H54 (cell line): ENCODE measurements at regions not wholly inside any gene's neighbourhood (a gene's known extent, or its start where the extent isn't known, plus 50 kb on each side); places are given as distances from the start of the nearest gene placed in this dataset.
A peak's percentile ranks its signal among the peaks of the same experiment; 100 is the strongest.
"Not testable (repeated sequence)": the region's sequence is repeated elsewhere in the genome, so short reads cannot be mapped to it uniquely, and the experiment has no call there.

Experiments used
- DNase-seq: peaks from one replicate; pipeline ENCODE4 v3.0.0; 2011; ENCODE audit warnings: low spot score, mixed read lengths; ENCODE audit not compliant: insufficient read length
- FAIRE-seq: peaks from 3 replicates; lab custom pipeline; 2011; peaks lifted over from hg19 to GRCh38; lab: Jason Lieb, UNC
- POLR2A ChIP-seq: IDR thresholded peaks from 2 replicates; pipeline ENCODE4 v1.6.1; 2011; ENCODE audit warnings: low read depth, mild to moderate bottlenecking, low read length

DNA sequence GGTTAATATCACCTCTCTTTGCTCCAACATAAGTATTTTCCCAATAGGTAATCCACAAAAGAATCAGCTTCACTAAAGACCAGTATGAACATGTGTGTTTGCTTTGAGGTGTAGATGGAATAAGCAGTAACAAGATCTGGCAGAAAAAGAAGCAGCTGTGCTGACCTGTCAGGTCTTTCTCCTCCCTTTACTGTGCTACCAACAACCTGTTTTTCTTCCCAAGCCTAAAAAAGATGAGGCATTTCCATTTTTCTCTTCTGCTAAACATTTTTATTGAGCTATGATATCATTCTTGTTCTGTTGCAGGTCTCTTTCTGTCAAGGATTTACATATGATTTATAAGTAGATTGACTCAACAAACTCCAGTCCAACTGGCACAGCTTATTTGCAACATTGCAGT lies 315.2 kb upstream of the GLI3 start:
- TF ChIP-seq POLR2A: no peak
- DNase-seq: no peak
- no peak for FAIRE-seq

DNA sequence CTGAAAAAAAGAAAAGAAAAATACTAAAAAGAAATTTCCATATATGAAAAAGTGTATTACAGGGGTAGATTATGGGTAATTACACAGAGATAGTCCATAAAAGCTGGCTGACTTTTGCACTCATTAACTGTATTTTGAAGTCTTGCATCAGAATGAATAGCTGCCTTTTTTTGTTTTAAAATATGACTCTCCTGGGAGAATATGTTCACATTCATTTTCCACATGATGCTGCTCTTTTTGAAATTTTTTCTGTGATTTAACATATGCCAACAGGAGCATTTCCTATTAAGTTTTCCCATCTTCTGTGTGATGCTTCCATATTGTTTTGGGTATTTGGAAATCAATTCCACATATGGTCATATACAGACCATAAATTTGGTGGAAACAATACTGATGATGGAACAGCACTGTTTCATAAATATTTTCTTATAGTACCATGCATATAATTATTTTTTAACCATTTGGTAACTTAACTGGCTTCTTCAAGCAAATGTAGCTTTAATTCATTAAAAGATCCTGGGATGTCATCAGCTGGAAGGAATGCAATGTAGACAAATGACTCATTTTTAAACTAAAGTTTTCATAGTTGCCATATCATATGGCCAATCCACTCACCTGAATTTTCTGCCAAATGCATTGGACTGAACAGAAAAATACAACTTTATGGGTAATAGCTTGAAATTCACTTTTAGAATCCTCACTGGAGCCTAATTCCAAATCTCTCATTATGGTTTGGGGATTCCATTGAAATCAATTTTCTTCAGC lies 313.9 kb upstream of the GLI3 start:
- DNase-seq: no peak
- FAIRE-seq: no peak
- TF ChIP-seq POLR2A: no peak

DNA sequence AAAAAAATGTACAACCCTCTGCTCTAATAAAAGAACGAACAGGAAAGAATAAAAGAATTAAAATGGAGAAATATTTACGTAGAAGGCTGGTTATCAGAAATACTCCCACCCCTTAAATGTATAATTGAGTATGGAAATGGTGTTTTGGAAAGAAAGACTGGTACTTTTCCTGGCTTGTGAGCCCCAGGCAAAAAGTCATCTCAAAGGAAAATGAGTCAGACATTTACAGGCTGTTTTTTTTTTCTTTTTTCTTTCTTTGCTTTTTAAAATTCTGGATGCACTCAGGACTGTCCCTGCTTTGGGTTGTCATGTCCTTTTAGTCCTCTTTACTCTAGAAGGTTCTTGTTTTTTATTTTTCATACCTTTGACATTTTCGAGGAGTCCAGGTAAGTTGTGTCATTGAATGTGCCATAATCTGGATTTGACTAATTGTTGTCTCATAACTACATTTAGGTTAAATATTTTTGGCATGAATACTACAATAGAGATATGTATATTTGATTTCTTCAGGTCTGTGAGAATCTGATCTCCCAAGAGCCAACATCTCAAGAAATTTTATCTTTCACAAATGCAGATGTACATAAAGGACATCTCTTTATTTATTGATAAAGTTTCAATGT lies 313.0 kb upstream of the GLI3 start:
- FAIRE-seq: peak; percentile 48
- no peak for DNase-seq
- no peak for TF ChIP-seq POLR2A

DNA sequence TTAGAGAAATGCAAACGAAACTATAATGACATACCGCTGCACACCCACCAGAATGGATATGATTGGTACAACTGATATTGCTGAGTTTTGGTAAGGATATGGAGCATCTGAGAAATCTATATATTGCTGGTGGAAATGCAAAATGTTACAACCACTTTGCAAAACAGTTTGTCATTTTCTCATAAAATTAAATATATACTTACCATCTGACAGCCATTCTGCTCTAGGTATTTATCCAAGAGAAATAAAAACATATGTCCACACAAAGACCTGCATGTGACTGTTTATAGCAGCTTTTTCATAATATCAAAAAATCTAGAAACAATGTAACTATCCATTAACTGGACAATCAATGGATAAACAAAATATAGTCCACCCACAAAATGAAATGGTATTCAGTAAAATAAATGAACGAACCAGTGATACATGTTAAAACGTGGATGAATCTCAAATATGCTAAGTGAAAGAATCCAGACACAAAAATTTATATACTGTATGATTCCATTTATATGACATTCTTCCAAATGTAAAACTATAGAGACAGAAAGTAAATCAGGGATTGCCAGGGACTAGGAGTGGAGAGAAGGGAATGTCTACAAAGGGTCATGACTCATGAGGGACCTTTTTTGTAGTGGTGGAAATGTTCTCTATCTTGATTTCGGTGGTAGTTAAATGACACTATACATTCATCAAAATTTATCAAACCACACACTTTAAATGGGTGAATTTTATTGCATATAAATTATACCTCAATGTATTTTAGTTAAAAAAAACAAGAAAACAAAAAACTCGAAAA lies 312.0 kb upstream of the GLI3 start:
- DNase-seq (no peak), FAIRE-seq (no peak)
- no peak for TF ChIP-seq POLR2A

DNA sequence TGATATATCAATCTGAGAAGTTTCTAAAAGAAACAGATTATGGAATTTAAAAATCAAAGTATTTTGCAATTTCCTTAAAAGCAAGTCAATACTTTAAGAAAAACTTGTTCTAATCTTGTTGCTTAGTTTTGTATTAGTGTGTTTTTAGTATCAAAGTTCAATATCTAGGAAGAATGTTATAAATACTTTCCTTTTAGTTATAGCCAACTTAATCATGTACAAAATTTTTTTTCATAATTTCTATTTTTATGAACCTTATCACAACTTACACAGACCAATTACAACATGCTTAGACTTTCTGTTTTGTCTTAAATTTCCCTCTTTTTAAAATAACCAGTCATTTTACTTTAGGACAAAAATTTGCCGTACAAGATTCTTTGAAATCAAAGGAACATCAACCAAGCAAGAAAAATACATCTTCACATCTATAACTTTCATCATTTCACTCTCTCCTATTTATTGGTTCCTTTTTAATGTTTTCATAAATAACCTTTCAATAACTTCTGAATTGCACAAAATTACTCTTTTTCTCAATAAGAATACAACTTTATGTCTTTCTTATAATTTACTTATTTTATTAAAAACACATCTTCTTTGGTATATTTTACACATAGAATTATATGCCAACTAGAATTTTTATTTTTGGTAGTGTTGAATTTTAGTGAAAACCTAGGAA lies 308.2 kb upstream of the GLI3 start:
- FAIRE-seq: no peak
- no peak for DNase-seq
- TF ChIP-seq POLR2A: no peak

DNA sequence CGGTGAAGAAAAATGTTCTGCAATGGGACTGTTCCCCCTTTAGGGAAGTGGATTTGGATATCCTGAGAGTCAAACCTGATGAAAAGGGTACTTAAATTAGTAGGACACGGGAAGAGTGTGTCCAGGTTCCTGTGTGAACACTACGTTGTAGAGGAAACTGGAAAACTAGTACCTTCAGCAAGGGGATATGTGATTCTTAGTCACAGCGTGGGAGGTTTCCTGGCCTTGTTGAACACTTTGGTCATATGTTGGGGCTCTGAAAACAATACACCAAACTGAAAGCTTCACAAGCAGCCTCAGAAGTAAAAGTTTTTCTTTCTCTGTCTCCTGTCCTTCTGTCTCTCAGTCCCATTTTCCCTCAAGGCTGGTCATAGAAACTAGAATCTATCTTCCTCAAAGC lies 306.9 kb upstream of the GLI3 start:
- FAIRE-seq (no peak), DNase-seq (no peak)
- no peak for TF ChIP-seq POLR2A

DNA sequence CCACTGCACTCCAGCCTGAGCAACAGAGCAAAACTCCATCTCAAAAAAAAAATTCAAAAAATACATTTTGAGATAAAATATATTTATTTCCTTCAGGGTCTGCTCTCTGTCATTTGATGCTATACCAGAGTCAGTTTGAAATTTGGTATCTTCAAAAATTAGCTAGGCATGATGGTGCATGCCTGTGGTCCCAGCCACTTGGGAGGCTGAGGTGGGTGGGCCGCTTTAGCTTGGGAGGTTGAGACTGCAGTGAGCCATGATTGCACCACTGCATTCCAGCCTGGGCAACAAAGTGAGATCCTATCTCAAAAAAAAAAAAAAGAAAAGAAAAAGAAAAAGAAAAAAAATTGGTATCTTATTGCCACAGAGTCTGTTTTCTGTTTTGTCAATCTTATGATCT lies 305.4 kb upstream of the GLI3 start:
- FAIRE-seq, DNase-seq: not testable (repeated sequence)

DNA sequence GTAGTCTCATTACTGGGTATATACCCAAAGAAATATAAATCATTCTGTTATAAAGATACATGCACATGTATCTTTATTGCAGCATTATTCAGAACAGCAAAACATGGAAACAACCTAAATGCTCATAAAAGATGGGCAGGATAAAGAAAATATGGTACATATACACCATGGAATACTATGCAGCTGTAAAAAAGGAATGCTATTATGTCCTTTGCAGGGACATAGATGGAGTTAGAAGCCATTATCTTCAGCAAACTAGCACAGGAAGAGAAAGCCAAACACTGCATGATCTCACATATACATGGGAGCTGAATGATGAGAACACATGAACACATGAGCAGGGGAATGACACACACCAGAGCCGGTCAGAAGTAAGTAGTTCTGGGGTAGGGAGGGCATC lies 297.4 kb upstream of the GLI3 start:
- no peak for TF ChIP-seq POLR2A
- FAIRE-seq (no peak), DNase-seq (no peak)

DNA sequence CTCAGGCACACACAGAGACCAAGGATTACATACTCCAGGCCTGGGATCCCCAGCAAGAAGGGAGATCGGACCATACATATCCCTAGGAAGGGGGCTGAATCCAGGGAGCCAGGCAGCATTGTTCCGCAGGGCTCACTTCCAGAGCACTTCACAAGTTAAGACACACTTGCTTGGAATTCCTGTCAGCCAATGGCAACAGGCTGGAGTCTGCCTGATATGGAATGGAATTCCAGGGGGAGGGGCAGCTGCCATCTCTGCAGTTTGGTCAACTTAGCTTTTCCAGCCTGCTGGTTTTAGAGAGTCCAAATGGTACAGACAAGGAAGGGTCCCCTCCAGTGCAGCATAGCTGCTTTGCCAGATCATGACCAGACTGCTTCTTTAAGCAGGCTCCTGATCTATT lies 290.0 kb upstream of the GLI3 start:
- no peak for TF ChIP-seq POLR2A
- DNase-seq (no peak), FAIRE-seq (no peak)

DNA sequence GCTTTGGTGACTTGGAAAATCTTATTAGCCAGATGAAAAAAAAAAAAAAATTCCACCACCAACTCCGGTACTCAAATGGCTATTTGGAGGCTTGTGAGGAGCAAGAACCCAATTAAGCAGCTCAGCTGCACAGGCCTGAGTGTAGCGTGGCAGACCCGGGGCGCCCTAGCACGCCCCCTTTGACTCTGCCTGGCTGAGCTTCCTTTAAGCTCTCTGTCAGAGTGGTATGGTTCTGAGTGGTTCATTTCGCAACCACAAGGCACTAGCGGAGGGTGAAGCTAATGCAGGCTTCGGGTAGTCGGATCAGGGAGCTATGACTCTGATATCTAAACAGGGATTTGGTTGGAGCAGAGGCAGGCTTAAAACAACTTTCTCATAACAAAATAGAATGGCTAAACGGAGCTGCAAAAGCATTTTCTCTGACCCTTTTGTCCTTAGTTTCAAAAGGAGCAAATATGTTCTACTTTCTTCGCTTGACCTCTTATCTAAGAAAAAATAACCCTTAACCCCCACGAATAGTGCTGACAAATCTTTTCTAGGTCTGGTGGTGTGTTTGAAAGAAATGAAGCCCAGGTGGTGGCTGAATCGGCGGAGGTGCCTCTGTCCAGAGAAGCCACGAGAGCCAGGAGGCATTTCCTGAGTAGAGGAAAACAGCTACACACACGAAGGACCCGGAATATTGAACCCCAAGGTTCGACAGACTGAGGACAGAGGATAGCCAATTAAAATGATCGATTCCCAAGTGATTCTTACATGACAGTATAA lies 285.4 kb upstream of the GLI3 start:
- no peak for FAIRE-seq
- TF ChIP-seq POLR2A: no peak
- DNase-seq: no peak

DNA sequence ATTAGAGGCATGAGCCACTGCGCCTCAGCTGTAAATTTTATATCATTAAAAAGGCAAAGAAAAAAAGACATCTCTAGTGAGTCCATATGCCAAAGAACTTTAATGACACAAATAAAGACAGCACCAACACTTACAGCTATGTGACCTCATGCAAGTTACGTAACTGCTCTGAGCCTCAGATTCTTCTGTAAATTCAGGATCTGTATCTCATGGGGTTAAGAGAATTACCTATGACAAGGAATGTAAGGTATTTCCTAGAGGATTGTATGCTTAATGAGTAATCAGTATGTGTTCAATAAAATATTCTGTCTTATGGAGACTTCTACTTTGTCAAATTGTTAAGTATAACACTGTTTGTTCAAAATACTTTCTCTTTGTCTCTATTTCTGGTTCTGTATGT lies 274.0 kb upstream of the GLI3 start:
- no peak for DNase-seq

DNA sequence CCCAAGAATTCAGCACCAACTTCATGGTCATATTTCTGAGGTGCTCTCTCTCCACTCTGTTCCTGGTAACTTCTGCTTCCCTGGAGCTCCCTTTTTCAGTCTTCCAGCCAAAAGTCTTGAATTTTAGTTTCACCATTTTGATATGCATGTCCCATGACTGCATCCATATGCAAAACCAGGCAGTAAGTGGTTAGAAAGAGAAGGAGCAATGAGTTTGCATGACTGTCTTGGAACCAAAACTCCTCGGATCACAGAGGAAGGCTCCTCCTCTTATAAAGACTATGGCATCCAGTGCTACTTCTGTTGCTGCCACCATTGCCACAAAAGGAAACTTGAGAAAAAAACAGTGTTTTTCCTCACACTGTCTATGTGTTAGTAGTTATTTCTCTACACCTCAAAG lies 269.1 kb upstream of the GLI3 start:
- DNase-seq (no peak), FAIRE-seq (no peak)
- no peak for TF ChIP-seq POLR2A

More for the DNA sequence above, 274.0 kb upstream of the GLI3 start:
- TF ChIP-seq POLR2A: no peak
- no peak for FAIRE-seq

DNA sequence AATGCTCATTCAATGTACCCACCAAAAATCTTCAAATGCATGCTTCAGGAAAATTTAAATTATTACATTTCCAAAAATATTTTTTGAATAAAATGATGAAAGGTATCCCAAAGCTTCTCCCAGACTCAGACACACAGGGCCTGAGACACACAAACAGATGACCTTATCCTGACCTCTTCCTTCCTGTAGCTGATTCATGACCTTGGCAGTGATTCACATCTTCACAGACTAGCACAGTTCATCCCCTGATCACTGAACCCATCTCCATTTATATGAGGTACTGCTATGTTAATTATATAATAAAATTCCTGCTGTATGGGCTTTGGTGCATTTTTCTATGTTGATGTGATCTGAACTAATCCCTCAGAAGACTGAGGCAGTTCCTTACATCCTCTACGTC lies 265.0 kb upstream of the GLI3 start:
- FAIRE-seq (peak; percentile 97), DNase-seq (peak; percentile 15)
- TF ChIP-seq POLR2A: no peak
